AG04449 (cell line): ENCODE measurements at regions not wholly inside any gene's neighbourhood (a gene's known extent, or its start where the extent isn't known, plus 50 kb on each side); places are given as distances from the start of the nearest gene placed in this dataset.

Experiments
- CTCF ChIA-PET: fragments of 350-600 bp; formaldehyde crosslinking; extraction: SDS; loops from one replicate; lab custom pipeline; 2021; ENCODE audit warnings: antibody characterized with exemption; lab: Yijun Ruan, JAX
- POLR2A ChIA-PET: fragments of 400-600, 350-600 bp; formaldehyde crosslinking; extraction: SDS; loops from one replicate; lab custom pipeline; 2020; ENCODE audit warnings: antibody characterized with exemption, inconsistent platforms; lab: Yijun Ruan, JAX
- DNase-seq: peaks from one replicate; pipeline ENCODE4 v3.0.0-alpha.2; 2010; ENCODE audit warnings: low read depth, low spot score
- H3K4me3 ChIP-seq: 2 replicates; pipeline ENCODE4 v1.5.1; 2011; ENCODE audit warnings: low read depth, mild to moderate bottlenecking, control low read depth, low read length
- CTCF ChIP-seq: IDR thresholded peaks from one replicate; pipeline ENCODE4 v1.5.1; 2011; ENCODE audit warnings: mild to moderate bottlenecking, moderate library complexity, low read length, control low read depth, inconsistent platforms; ENCODE audit not compliant: insufficient read depth; ENCODE audit errors: missing control alignments

- no peak for DNase-seq
- CTCF ChIA-PET, result no interaction called here
- no peak overlapping the region for H3K4me3 ChIP-seq
- POLR2A ChIA-PET, result no interaction called here
- TF ChIP-seq CTCF, result no peak
Observed at GRCh38 chr20:7629880-7630279, 310.4 kb downstream of the HAO1 start.

DNA sequence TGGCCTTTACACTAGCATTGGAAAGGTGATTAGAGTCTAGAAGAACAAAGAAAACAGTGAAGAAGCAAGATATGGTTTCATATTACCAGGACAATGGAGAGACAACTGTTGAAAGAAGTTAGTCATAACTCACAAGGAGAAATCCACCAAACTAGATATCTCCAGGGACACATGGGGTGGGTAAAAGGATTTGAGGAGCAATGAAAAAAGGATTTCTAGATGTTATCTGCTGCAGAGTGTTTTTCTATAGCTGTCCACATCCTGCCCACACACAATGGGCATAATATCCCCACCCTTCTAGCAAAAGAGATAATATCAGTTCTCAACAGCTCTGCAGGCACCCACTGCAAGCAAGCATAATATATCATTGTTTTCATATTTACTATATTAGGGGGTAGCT, 303.1 kb downstream of the HAO1 start:
- CTCF ChIA-PET, result no interaction called here
- no peak overlapping the region for H3K4me3 ChIP-seq
- POLR2A ChIA-PET, result no interaction called here
- TF ChIP-seq CTCF, result no peak
- DNase-seq, result no peak

DNA sequence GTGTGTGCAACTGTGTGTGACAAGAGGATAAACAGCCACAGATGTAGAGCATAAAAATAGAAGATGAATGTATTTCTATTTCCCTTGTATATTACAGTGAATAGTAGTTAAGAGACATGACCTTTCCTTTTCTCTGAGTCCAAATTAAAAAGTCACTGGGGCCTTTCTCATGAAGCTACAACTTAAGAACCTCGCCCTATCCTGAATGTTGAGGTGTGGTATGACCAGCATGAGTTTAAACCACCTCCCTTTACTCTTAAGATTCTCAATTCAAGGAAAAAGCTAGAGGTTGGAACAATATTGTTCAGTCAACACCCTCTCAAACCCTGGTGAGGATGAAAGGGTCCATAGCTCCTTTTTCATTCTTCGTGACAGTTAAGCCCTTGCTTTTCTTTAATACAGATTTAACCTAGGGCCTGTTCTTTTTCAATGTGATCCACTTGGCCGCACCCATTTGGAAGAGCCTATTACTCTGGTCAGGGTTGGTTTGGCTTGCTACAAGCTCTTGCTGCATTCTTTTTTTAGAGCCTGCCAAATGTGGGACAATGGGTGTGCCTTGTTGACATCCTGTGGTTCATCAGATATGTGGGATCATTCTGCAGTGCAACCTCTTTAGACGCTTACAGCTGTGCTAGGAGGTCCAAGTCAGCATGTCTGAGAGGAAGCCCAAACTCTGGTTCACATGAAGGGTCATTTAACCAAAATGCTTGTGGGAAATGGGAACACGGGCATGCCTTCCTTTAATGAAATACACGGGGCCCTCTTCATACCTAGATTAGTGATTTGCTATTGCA, 290.0 kb downstream of the HAO1 start:
- CTCF ChIA-PET, result interaction anchor here (0.6 kb wide), 1 partner anchor 274 kb away, joined by 3 read pairs; no protein-coding TSS in a partner anchor
- POLR2A ChIA-PET, result no interaction called here
- H3K4me3 ChIP-seq, result no peak overlapping the region
- DNase-seq, result no peak
- no peak for TF ChIP-seq CTCF

- ChIA-PET CTCF (no interaction called here), POLR2A (no interaction called here)
- H3K4me3 ChIP-seq, result no peak overlapping the region
- no peak for DNase-seq
- no peak for TF ChIP-seq CTCF
Observed at GRCh38 chr20:7654231-7654630, 286.0 kb downstream of the HAO1 start.

- DNase-seq, result no peak
- no peak overlapping the region for H3K4me3 ChIP-seq
- ChIA-PET POLR2A (no interaction called here), CTCF (no interaction called here)
- TF ChIP-seq CTCF, result no peak
Observed at GRCh38 chr20:7656687-7657467, 283.4 kb downstream of the HAO1 start.

DNA sequence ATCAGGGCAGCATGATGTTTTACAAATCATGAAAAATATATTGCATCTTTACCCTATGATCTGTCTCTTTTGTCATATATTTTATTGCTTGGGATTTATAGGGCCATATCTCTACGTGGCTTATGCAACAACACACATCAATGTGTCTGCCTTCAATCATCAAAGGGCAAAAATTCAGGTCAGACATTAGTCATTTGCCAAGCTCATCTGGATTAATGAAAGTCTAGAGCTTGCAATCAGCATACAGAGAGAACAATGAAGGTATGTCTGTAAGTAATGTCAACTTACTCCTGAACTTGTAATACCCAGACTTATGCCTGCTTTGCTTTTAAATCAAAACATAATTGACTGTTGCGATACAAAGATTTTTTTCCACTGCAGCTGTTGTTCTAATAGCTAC, 282.7 kb downstream of the HAO1 start:
- no peak for TF ChIP-seq CTCF
- DNase-seq, result no peak
- ChIA-PET POLR2A (no interaction called here), CTCF (no interaction called here)
- H3K4me3 ChIP-seq, result no peak overlapping the region
